IMR-90 (cell line): ENCODE measurements at regions not wholly inside any gene's neighbourhood (a gene's known extent, or its start where the extent isn't known, plus 50 kb on each side); places are given as distances from the start of the nearest gene placed in this dataset.

Experiments
- ATAC-seq: fragments of 200-7000 bp; cut with Tn5 transposase; 2 replicates; pipeline ENCODE4 v1.9.1; 2020; ENCODE audit warnings: low read depth, mild to moderate bottlenecking, moderate library complexity
- BruUV-seq: library from RNA; stranded (reverse); fragments of 400-500 nt; replicated peaks from 2 replicates; lab custom pipeline; 2021; lab: Mats Ljungman, UMichigan
- CTCF ChIA-PET: fragments of 300-600 bp; formaldehyde crosslinking; extraction: SDS; loops from one replicate; lab custom pipeline; 2021; ENCODE audit warnings: antibody characterized with exemption; lab: Yijun Ruan, JAX
- POLR2A ChIA-PET: fragments of 300-600 bp; sonication (Branson Sonifier 250); formaldehyde crosslinking; loops from one replicate; lab custom pipeline; 2022; ENCODE audit warnings: antibody characterized with exemption; ENCODE audit not compliant: unreplicated experiment; lab: Charles Lee
- DNase-seq: peaks from one replicate; pipeline ENCODE4 v3.0.0; 2013
- H2AFZ ChIP-seq: replicated peaks from 2 replicates; pipeline ENCODE3; 2013; ENCODE audit warnings: low read length, mild to moderate bottlenecking; ENCODE audit not compliant: poor library complexity
- H2AK5ac ChIP-seq: 2 replicates; pipeline ENCODE4 v1.6.1; 2013; ENCODE audit warnings: low read depth, low read length, inconsistent platforms
- H2AK9ac ChIP-seq: replicated peaks from 2 replicates; pipeline ENCODE3; 2013; ENCODE audit warnings: mild to moderate bottlenecking, low read depth, low read length, moderate library complexity; ENCODE audit not compliant: poor library complexity
- H2BK120ac ChIP-seq: 2 replicates; pipeline ENCODE4 v1.6.1; 2013; ENCODE audit warnings: low read depth, low read length, inconsistent platforms
- H2BK15ac ChIP-seq: 3 replicates; pipeline ENCODE4 v1.6.1; 2013; ENCODE audit warnings: low read depth, low read length, inconsistent platforms
- H2BK20ac ChIP-seq: 2 replicates; pipeline ENCODE4 v1.6.1; 2013; ENCODE audit warnings: low read depth, mild to moderate bottlenecking, inconsistent platforms, low read length, moderate library complexity
- H2BK5ac ChIP-seq: 2 replicates; pipeline ENCODE4 v1.6.1; 2013; ENCODE audit warnings: mild to moderate bottlenecking, low read depth, low read length, inconsistent platforms; ENCODE audit not compliant: poor library complexity, severe bottlenecking
- H3K14ac ChIP-seq: replicated peaks from 2 replicates; pipeline ENCODE4 v1.6.1; 2013; ENCODE audit warnings: low read depth, low read length, inconsistent platforms
- H3K18ac ChIP-seq: 2 replicates; pipeline ENCODE4 v1.6.1; 2013; ENCODE audit warnings: low read depth, low read length, control low read depth
- H3K23ac ChIP-seq: 2 replicates; pipeline ENCODE4 v1.6.1; 2013; ENCODE audit warnings: low read depth, low read length, inconsistent platforms
- H3K27ac ChIP-seq: 2 replicates; pipeline ENCODE4 v1.5.1; 2013; ENCODE audit warnings: mild to moderate bottlenecking, control low read depth, low read length; ENCODE audit not compliant: insufficient read depth
- H3K27me3 ChIP-seq: 2 replicates; pipeline ENCODE4 v1.6.1; 2013; ENCODE audit warnings: low read length; ENCODE audit not compliant: control insufficient read depth, insufficient read depth
- H3K36me3 ChIP-seq: 2 replicates; pipeline ENCODE4 v1.6.1; 2013; ENCODE audit warnings: low read length, mixed read lengths; ENCODE audit not compliant: control insufficient read depth, insufficient read depth
- H3K4ac ChIP-seq: 2 replicates; pipeline ENCODE4 v1.6.1; 2013; ENCODE audit warnings: low read depth, low read length, inconsistent platforms
- H3K4me1 ChIP-seq: 2 replicates; pipeline ENCODE4 v1.6.1; 2013; ENCODE audit warnings: low read length, mixed read lengths; ENCODE audit not compliant: control insufficient read depth, insufficient read depth
- H3K4me2 ChIP-seq: 2 replicates; pipeline ENCODE4 v1.6.1; 2013; ENCODE audit warnings: low read depth, mild to moderate bottlenecking, control low read depth, low read length, moderate library complexity
- H3K4me3 ChIP-seq: 2 replicates; pipeline ENCODE4 v1.5.1; 2013; ENCODE audit warnings: low read depth, mild to moderate bottlenecking, control low read depth, low read length, moderate library complexity; ENCODE audit not compliant: insufficient read depth
- H3K56ac ChIP-seq: 2 replicates; pipeline ENCODE4 v1.6.1; 2013; ENCODE audit warnings: low read length, inconsistent platforms; ENCODE audit not compliant: insufficient read depth; ENCODE audit errors: extremely low read depth
- H3K79me1 ChIP-seq, 2 experiments: 2 replicates each; pipeline ENCODE4 v1.6.1; 2013; ENCODE audit warnings: low read length in 2 of 2, inconsistent platforms in 1 of 2, low read depth in 1 of 2
- H3K9ac ChIP-seq: 2 replicates; pipeline ENCODE4 v1.6.1; 2013; ENCODE audit warnings: low read depth, low read length, control low read depth
- H3K9me1 ChIP-seq: 2 replicates; pipeline ENCODE4 v1.6.1; 2013; ENCODE audit warnings: low read length, inconsistent platforms; ENCODE audit not compliant: insufficient read depth
- H3K9me3 ChIP-seq: 2 replicates; pipeline ENCODE4 v1.6.1; 2013; ENCODE audit warnings: low read length; ENCODE audit not compliant: control insufficient read depth, insufficient read depth
- H4K20me1 ChIP-seq: 2 replicates; pipeline ENCODE4 v1.6.1; 2013; ENCODE audit warnings: low read length, inconsistent platforms; ENCODE audit not compliant: insufficient read depth
- H4K5ac ChIP-seq: 2 replicates; pipeline ENCODE4 v1.6.1; 2013; ENCODE audit warnings: mild to moderate bottlenecking, low read depth, low read length, control low read depth
- H4K8ac ChIP-seq, 2 experiments: 2 replicates each; pipeline ENCODE4 v1.6.1; 2013; ENCODE audit warnings: low read depth in 2 of 2, low read length in 2 of 2, control low read depth in 1 of 2, inconsistent platforms in 1 of 2
- H4K91ac ChIP-seq: 2 replicates; pipeline ENCODE4 v1.6.1; 2013; ENCODE audit warnings: low read depth, low read length, inconsistent platforms; ENCODE audit not compliant: insufficient read depth
- MAFK ChIP-seq: IDR thresholded peaks from 2 replicates; pipeline ENCODE4 v1.6.1; 2012; ENCODE audit warnings: low read depth, low read length, improper control_type of control experiment
- MXI1 ChIP-seq: IDR thresholded peaks from 2 replicates; pipeline ENCODE4 v1.6.1; 2012; ENCODE audit warnings: low read depth, mild to moderate bottlenecking, low read length, moderate library complexity, borderline replicate concordance
- POLR2A ChIP-seq: IDR thresholded peaks from 2 replicates; pipeline ENCODE4 v1.6.1; 2012; ENCODE audit warnings: mild to moderate bottlenecking, low read depth, low read length
- WGBS, 2 experiments: methylation state at CpG; one replicate each; pipeline versions ENCODE4 v1.1.5 to v1.1.7; 2013; ENCODE audit warnings: missing lambda C conversion rate in 2 of 2; ENCODE audit not compliant: insufficient read length in 1 of 2; ENCODE audit errors: extremely low coverage in 2 of 2; 5-methylcytosine and 5-hydroxymethylcytosine counted together
- dilution Hi-C: fragments of 300-500 bp; cut with HindIII; formaldehyde crosslinking; loops from one replicate; pipeline ENCODE4 v1.14.3; 2018; ENCODE audit warnings: low sequenced_read_pairs; ENCODE audit not compliant: unreplicated experiment
- in situ Hi-C: fragments of 300-500 bp; cut with MboI; formaldehyde crosslinking; loops from 3 replicates; pipeline ENCODE4 v1.14.3; 2019; ENCODE audit warnings: low sequenced_read_pairs, inconsistent platforms, mixed read lengths
- intact Hi-C: fragments of 100-400 bp; cut with micrococcal nuclease; formaldehyde crosslinking; loops from 2 replicates; pipeline ENCODE4 v1.10.0; 2022

GRCh38 chr1:218835609-218836008 lies 338.1 kb upstream of the LYPLAL1 start:
- ChIA-PET CTCF (no interaction called here), POLR2A (no interaction called here)

More at GRCh38 chr1:218835609-218836008, 338.1 kb upstream of the LYPLAL1 start:
- H3K9me3 ChIP-seq, result no peaks in the 10 kb centered on the region
- TF ChIP-seq MXI1 (no peak), POLR2A (no peak), MAFK (no peak)
- no peak overlapping the region for H3K14ac ChIP-seq
- intact Hi-C loops (no loop called here), dilution Hi-C loops (no loop called here), in situ Hi-C loops (no loop called here)
- no peak for DNase-seq
- no peak overlapping the region for H4K5ac ChIP-seq
- no peak for ATAC-seq
- no peak overlapping the region for H2AK9ac ChIP-seq
- no peak overlapping the region for H3K9ac ChIP-seq
- H3K56ac ChIP-seq, result no peak overlapping the region
- H3K79me1 ChIP-seq, result no peaks in the 10 kb centered on the region
- H3K36me3 ChIP-seq, result no peaks in the 10 kb centered on the region
- no peaks in the 10 kb centered on the region for H3K9me1 ChIP-seq
- no peak overlapping the region for H3K18ac ChIP-seq
- no peak overlapping the region for H3K4me3 ChIP-seq
- no peak overlapping the region for H4K91ac ChIP-seq
- H3K23ac ChIP-seq, result no peak overlapping the region
- H2AK5ac ChIP-seq, result no peak overlapping the region
- no TSS peak for BruUV-seq
- H4K20me1 ChIP-seq, result no peaks in the 10 kb centered on the region
- H3K4me1 ChIP-seq, result peaks cover 2% of the 10 kb centered on the region; the same call in 1 of the 2 replicates
- WGBS, 2 experiments, result no CpG with 5 or more reads among the region's 1 CpG
- no peak overlapping the region for H3K27ac ChIP-seq
- H4K8ac ChIP-seq, result no peak overlapping the region
- H2BK15ac ChIP-seq, result no peak overlapping the region
- no peak overlapping the region for H3K4ac ChIP-seq
- no peak overlapping the region for H3K4me2 ChIP-seq
- H2BK120ac ChIP-seq, result no peak overlapping the region
- H3K27me3 ChIP-seq, result no peaks in the 10 kb centered on the region
- H2BK20ac ChIP-seq, result no peak overlapping the region
- no peak overlapping the region for H2BK5ac ChIP-seq
- no peak overlapping the region for H2AFZ ChIP-seq
